ENCODE measurements at regions not wholly inside any gene's neighbourhood (a gene's known extent, or its start where the extent isn't known, plus 50 kb on each side); places are given as distances from the start of the nearest gene placed in this dataset.

DNA sequence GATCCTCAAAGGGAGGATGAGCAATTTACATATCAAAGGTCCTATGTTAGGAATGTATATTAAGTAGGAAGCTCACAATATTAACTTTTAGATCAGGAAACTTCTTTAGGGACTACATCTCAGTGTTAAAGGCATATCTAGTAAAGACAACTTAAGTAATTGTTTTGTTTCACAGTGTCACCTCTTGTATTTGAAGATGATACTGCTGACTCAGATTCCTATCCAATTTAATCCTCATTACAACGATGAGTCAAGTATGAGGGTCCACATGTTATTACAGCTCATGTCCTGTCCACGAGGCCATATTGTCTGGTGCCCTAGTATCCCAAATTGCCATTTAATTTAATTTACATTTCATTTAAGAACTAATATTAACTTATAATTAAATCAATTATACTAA, 523.9 kb downstream of the CCDC85A start:
- TF ChIP-seq, protein P1, sequence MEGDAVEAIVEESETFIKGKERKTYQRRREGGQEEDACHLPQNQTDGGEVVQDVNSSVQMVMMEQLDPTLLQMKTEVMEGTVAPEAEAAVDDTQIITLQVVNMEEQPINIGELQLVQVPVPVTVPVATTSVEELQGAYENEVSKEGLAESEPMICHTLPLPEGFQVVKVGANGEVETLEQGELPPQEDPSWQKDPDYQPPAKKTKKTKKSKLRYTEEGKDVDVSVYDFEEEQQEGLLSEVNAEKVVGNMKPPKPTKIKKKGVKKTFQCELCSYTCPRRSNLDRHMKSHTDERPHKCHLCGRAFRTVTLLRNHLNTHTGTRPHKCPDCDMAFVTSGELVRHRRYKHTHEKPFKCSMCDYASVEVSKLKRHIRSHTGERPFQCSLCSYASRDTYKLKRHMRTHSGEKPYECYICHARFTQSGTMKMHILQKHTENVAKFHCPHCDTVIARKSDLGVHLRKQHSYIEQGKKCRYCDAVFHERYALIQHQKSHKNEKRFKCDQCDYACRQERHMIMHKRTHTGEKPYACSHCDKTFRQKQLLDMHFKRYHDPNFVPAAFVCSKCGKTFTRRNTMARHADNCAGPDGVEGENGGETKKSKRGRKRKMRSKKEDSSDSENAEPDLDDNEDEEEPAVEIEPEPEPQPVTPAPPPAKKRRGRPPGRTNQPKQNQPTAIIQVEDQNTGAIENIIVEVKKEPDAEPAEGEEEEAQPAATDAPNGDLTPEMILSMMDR (IDR thresholded peaks at IDR 0.05), result no peak
- ChIA-PET CTCF (no interaction called here), POLR2A (no interaction called here)
- Mint-ChIP-seq H3K36me3 (ENCODE audit: low read depth) (no peaks in the 10 kb centered on the region), H3K9me3 (no peaks in the 10 kb centered on the region), H3K27ac (no peak overlapping the region), H3K27me3 (no peaks in the 10 kb centered on the region), H3K4me3 (no peak overlapping the region), H3K4me1 (no peaks in the 10 kb centered on the region)
- ATAC-seq (ENCODE audit: low read depth) (no peak), DNase-seq (no peak)
- intact Hi-C loops (cut with micrococcal nuclease), result no loop called here

- Mint-ChIP-seq H3K4me1 (no peaks in the 10 kb centered on the region), H3K9me3 (no peaks in the 10 kb centered on the region), H3K27ac (no peak overlapping the region), H3K4me3 (no peak overlapping the region), H3K36me3 (ENCODE audit: low read depth) (no peaks in the 10 kb centered on the region), H3K27me3 (no peaks in the 10 kb centered on the region)
- intact Hi-C loops (cut with micrococcal nuclease), result no loop called here
- ATAC-seq (ENCODE audit: low read depth), result no peak
- TF ChIP-seq, protein P1 (IDR thresholded peaks at IDR 0.05), result no peak
- ChIA-PET CTCF (no interaction called here), POLR2A (no interaction called here)
- DNase-seq, result no peak
These were observed 525.4 kb downstream of the CCDC85A start for GRCh38 chr2:56709181-56709580.

DNA sequence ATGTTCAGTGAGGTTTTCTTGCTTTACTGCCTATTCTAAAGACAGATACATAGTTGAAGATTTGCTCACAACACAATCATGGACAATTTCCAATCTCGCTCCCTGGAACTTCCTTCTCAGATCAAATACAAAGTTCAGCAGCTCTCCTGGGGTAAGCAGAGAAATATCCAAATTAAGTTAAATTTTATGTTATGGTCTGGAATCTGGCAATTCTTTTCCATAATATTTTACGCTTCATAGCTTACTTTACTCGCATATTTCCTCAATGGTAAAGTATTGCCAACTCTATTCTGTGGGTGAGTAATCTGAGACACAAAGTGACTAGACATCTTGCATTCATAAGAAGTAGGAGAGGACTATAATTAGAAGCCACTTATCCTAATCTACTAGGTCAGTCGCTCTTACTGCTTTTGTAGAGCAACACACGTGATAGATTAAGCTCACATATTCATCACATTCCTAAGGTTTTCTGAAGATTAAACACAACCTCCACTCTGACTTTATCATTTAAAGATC, 529.4 kb downstream of the CCDC85A start:
- H3K27ac Mint-ChIP-seq, result no peak overlapping the region
- no peak for ATAC-seq (ENCODE audit: low read depth)
- CTCF ChIA-PET, result no interaction called here
- POLR2A ChIA-PET, result no interaction called here
- H3K4me3 Mint-ChIP-seq, result no peak overlapping the region
- intact Hi-C loops (cut with micrococcal nuclease), result no loop called here
- no peaks in the 10 kb centered on the region for H3K36me3 Mint-ChIP-seq (ENCODE audit: low read depth)
- no peak for DNase-seq
- H3K4me1 Mint-ChIP-seq, result no peaks in the 10 kb centered on the region
- H3K27me3 Mint-ChIP-seq, result no peaks in the 10 kb centered on the region
- no peaks in the 10 kb centered on the region for H3K9me3 Mint-ChIP-seq
- TF ChIP-seq, protein P1 (IDR thresholded peaks at IDR 0.05), result no peak

DNA sequence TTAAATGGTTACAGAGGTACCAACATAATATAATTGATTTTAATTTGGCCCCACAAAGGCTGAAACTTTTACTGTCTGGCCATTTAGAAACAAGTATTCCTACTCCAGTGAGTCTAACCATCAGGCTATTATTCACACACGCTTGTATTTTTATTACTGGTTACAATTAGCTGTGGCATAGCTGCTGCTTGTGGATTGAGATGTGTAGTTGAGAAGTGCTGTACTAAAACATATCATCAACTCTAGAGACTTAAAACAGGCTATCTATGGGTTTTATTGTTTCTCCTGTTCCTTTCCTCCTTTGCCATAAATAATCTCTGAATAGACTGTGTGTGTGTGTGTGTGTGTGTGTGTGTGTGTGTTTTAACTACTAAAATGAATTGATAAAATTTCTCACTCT, 530.2 kb downstream of the CCDC85A start:
- Mint-ChIP-seq H3K36me3 (ENCODE audit: low read depth) (no peaks in the 10 kb centered on the region), H3K27ac (no peak overlapping the region), H3K27me3 (no peaks in the 10 kb centered on the region), H3K9me3 (no peaks in the 10 kb centered on the region), H3K4me1 (no peaks in the 10 kb centered on the region), H3K4me3 (no peak overlapping the region)
- CTCF ChIA-PET, result no interaction called here
- TF ChIP-seq, protein P1 (IDR thresholded peaks at IDR 0.05), result no peak
- ATAC-seq (ENCODE audit: low read depth) (no peak), DNase-seq (no peak)
- POLR2A ChIA-PET, result no interaction called here
- intact Hi-C loops (cut with micrococcal nuclease), result no loop called here

GRCh38 chr2:56714400-56714799, 530.6 kb downstream of the CCDC85A start:
- ChIA-PET POLR2A (no interaction called here), CTCF (no interaction called here)
- intact Hi-C loops (cut with micrococcal nuclease), result no loop called here
- ATAC-seq (ENCODE audit: low read depth) (no peak), DNase-seq (no peak)
- H3K9me3 Mint-ChIP-seq, result peaks cover 1% of the 10 kb centered on the region
- H3K27ac Mint-ChIP-seq, result no peak overlapping the region
- H3K27me3 Mint-ChIP-seq, result no peaks in the 10 kb centered on the region
- H3K36me3 Mint-ChIP-seq (ENCODE audit: low read depth), result no peaks in the 10 kb centered on the region
- TF ChIP-seq, protein P1 (IDR thresholded peaks at IDR 0.05), result no peak
- no peak overlapping the region for H3K4me3 Mint-ChIP-seq
- H3K4me1 Mint-ChIP-seq, result no peaks in the 10 kb centered on the region

Data from activated B cell treated with CpG ODN at 0.5 μM for 24 hours (primary cell).